AG04450 (cell line): ENCODE measurements at regions not wholly inside any gene's neighbourhood (a gene's known extent, or its start where the extent isn't known, plus 50 kb on each side); places are given as distances from the start of the nearest gene placed in this dataset.

Source experiments
- CTCF ChIA-PET: fragments of 300-600, 350-600 bp; formaldehyde crosslinking; extraction: SDS; loops from one replicate; lab custom pipeline; 2022; ENCODE audit warnings: antibody characterized with exemption, inconsistent platforms; lab: Charles Lee
- POLR2A ChIA-PET: fragments of 350-600 bp; formaldehyde crosslinking; extraction: SDS; loops from one replicate; lab custom pipeline; 2021; ENCODE audit warnings: antibody characterized with exemption, inconsistent platforms; lab: Yijun Ruan, JAX
- DNase-seq: peaks from one replicate; pipeline ENCODE4 v3.0.0-alpha.2; 2011; ENCODE audit warnings: low read depth, low spot score
- H3K27ac ChIP-seq: one replicate; pipeline ENCODE4 v1.5.1; 2012; ENCODE audit warnings: low read depth, low read length, control low read depth
- H3K27me3 ChIP-seq: one replicate; pipeline ENCODE4 v1.6.0; 2012; ENCODE audit warnings: low read length; ENCODE audit not compliant: control insufficient read depth, insufficient read depth
- H3K4me3 ChIP-seq: 2 replicates; pipeline ENCODE4 v1.5.1; 2011; ENCODE audit warnings: mild to moderate bottlenecking, low read depth, low read length, control low read depth
- H3K9me3 ChIP-seq: 2 replicates; pipeline ENCODE4 v1.5.1; 2012; ENCODE audit warnings: low read length; ENCODE audit not compliant: control insufficient read depth, insufficient read depth
- CTCF ChIP-seq: IDR thresholded peaks from 2 replicates; pipeline ENCODE4 v1.5.1; 2011; ENCODE audit warnings: low read depth, low read length, control low read depth, inconsistent platforms

- no peak overlapping the region for H3K4me3 ChIP-seq
- ChIA-PET POLR2A (no interaction called here), CTCF (interaction anchor here (0.6 kb wide), 1 partner anchor 9 kb away, joined by 3 read pairs; no protein-coding TSS in a partner anchor)
- no peak for DNase-seq
- no peaks in the 10 kb centered on the region for H3K9me3 ChIP-seq
- no peak for TF ChIP-seq CTCF
- no peaks in the 10 kb centered on the region for H3K27me3 ChIP-seq
- no peak overlapping the region for H3K27ac ChIP-seq
Measured at GRCh38 chr2:220697011-220697410, 875.1 kb downstream of the EPHA4 start.

GRCh38 chr2:220701115-220701514, 871.0 kb downstream of the EPHA4 start:
- CTCF ChIA-PET, result no interaction called here
- POLR2A ChIA-PET, result no interaction called here
- Histone ChIP-seq H3K27me3 (no peaks in the 10 kb centered on the region), H3K4me3 (no peak overlapping the region), H3K27ac (no peak overlapping the region), H3K9me3 (no peaks in the 10 kb centered on the region)
- no peak for DNase-seq
- no peak for TF ChIP-seq CTCF

- TF ChIP-seq CTCF, result no peak
- DNase-seq, result no peak
- ChIA-PET POLR2A (no interaction called here), CTCF (no interaction called here)
- Histone ChIP-seq H3K27me3 (no peaks in the 10 kb centered on the region), H3K27ac (no peak overlapping the region), H3K9me3 (no peaks in the 10 kb centered on the region), H3K4me3 (no peak overlapping the region)
Measured at GRCh38 chr2:220703279-220703678, 868.8 kb downstream of the EPHA4 start.

GRCh38 chr2:220704081-220704480, 868.0 kb downstream of the EPHA4 start:
- no peak overlapping the region for H3K4me3 ChIP-seq
- POLR2A ChIA-PET, result no interaction called here

GRCh38 chr2:220704810-220705209, 867.3 kb downstream of the EPHA4 start:
- no peak for TF ChIP-seq CTCF
- ChIA-PET POLR2A (no interaction called here), CTCF (interaction anchor here (0.7 kb wide), 1 partner anchor 179 kb away, joined by 10 read pairs; no protein-coding TSS in a partner anchor)
- no peak for DNase-seq
- no peaks in the 10 kb centered on the region for H3K27me3 ChIP-seq
- H3K27ac ChIP-seq, result no peak overlapping the region
- no peaks in the 10 kb centered on the region for H3K9me3 ChIP-seq
- H3K4me3 ChIP-seq, result no peak overlapping the region

More at GRCh38 chr2:220704081-220704480, 868.0 kb downstream of the EPHA4 start:
- CTCF ChIA-PET, result no interaction called here
- no peak for TF ChIP-seq CTCF
- Histone ChIP-seq H3K27ac (no peak overlapping the region), H3K27me3 (no peaks in the 10 kb centered on the region), H3K9me3 (no peaks in the 10 kb centered on the region)
- DNase-seq, result no peak
